ENCODE measurements at regions not wholly inside any gene's neighbourhood (a gene's known extent, or its start where the extent isn't known, plus 50 kb on each side); places are given as distances from the start of the nearest gene placed in this dataset.
"Not testable (repeated sequence)": the region's sequence is repeated elsewhere in the genome, so short reads cannot be mapped to it uniquely, and the experiment has no call there.

GRCh38 chr2:80931820-80932219 lies 627.3 kb upstream of the LRRTM1 start:
- not testable (repeated sequence) for TF ChIP-seq CTCF, POLR2A (IDR thresholded peaks at IDR 0.05)

Data from body of pancreas (tissue), 4 donors.